IMR-90 (cell line): ENCODE measurements at regions not wholly inside any gene's neighbourhood (a gene's known extent, or its start where the extent isn't known, plus 50 kb on each side); places are given as distances from the start of the nearest gene placed in this dataset.

Source experiments
- ATAC-seq: fragments of 200-7000 bp; cut with Tn5 transposase; 2 replicates; pipeline ENCODE4 v1.9.1; 2020; ENCODE audit warnings: low read depth, mild to moderate bottlenecking, moderate library complexity
- BruUV-seq: library from RNA; stranded (reverse); fragments of 400-500 nt; replicated peaks from 2 replicates; lab custom pipeline; 2021; lab: Mats Ljungman, UMichigan
- CTCF ChIA-PET: fragments of 300-600 bp; formaldehyde crosslinking; extraction: SDS; loops from one replicate; lab custom pipeline; 2021; ENCODE audit warnings: antibody characterized with exemption; lab: Yijun Ruan, JAX
- POLR2A ChIA-PET: fragments of 300-600 bp; sonication (Branson Sonifier 250); formaldehyde crosslinking; loops from one replicate; lab custom pipeline; 2022; ENCODE audit warnings: antibody characterized with exemption; ENCODE audit not compliant: unreplicated experiment; lab: Charles Lee
- DNase-seq: peaks from one replicate; pipeline ENCODE4 v3.0.0; 2013
- H2AFZ ChIP-seq: replicated peaks from 2 replicates; pipeline ENCODE3; 2013; ENCODE audit warnings: low read length, mild to moderate bottlenecking; ENCODE audit not compliant: poor library complexity
- H2AK5ac ChIP-seq: 2 replicates; pipeline ENCODE4 v1.6.1; 2013; ENCODE audit warnings: low read depth, low read length, inconsistent platforms
- H2AK9ac ChIP-seq: replicated peaks from 2 replicates; pipeline ENCODE3; 2013; ENCODE audit warnings: mild to moderate bottlenecking, low read depth, low read length, moderate library complexity; ENCODE audit not compliant: poor library complexity
- H2BK120ac ChIP-seq: 2 replicates; pipeline ENCODE4 v1.6.1; 2013; ENCODE audit warnings: low read depth, low read length, inconsistent platforms
- H2BK15ac ChIP-seq: 3 replicates; pipeline ENCODE4 v1.6.1; 2013; ENCODE audit warnings: low read depth, low read length, inconsistent platforms
- H2BK20ac ChIP-seq: 2 replicates; pipeline ENCODE4 v1.6.1; 2013; ENCODE audit warnings: low read depth, mild to moderate bottlenecking, inconsistent platforms, low read length, moderate library complexity
- H2BK5ac ChIP-seq: 2 replicates; pipeline ENCODE4 v1.6.1; 2013; ENCODE audit warnings: mild to moderate bottlenecking, low read depth, low read length, inconsistent platforms; ENCODE audit not compliant: poor library complexity, severe bottlenecking
- H3K14ac ChIP-seq: replicated peaks from 2 replicates; pipeline ENCODE4 v1.6.1; 2013; ENCODE audit warnings: low read depth, low read length, inconsistent platforms
- H3K18ac ChIP-seq: 2 replicates; pipeline ENCODE4 v1.6.1; 2013; ENCODE audit warnings: low read depth, low read length, control low read depth
- H3K23ac ChIP-seq: 2 replicates; pipeline ENCODE4 v1.6.1; 2013; ENCODE audit warnings: low read depth, low read length, inconsistent platforms
- H3K27ac ChIP-seq: 2 replicates; pipeline ENCODE4 v1.5.1; 2013; ENCODE audit warnings: mild to moderate bottlenecking, control low read depth, low read length; ENCODE audit not compliant: insufficient read depth
- H3K27me3 ChIP-seq: 2 replicates; pipeline ENCODE4 v1.6.1; 2013; ENCODE audit warnings: low read length; ENCODE audit not compliant: control insufficient read depth, insufficient read depth
- H3K36me3 ChIP-seq: 2 replicates; pipeline ENCODE4 v1.6.1; 2013; ENCODE audit warnings: low read length, mixed read lengths; ENCODE audit not compliant: control insufficient read depth, insufficient read depth
- H3K4ac ChIP-seq: 2 replicates; pipeline ENCODE4 v1.6.1; 2013; ENCODE audit warnings: low read depth, low read length, inconsistent platforms
- H3K4me1 ChIP-seq: 2 replicates; pipeline ENCODE4 v1.6.1; 2013; ENCODE audit warnings: low read length, mixed read lengths; ENCODE audit not compliant: control insufficient read depth, insufficient read depth
- H3K4me2 ChIP-seq: 2 replicates; pipeline ENCODE4 v1.6.1; 2013; ENCODE audit warnings: low read depth, mild to moderate bottlenecking, control low read depth, low read length, moderate library complexity
- H3K4me3 ChIP-seq: 2 replicates; pipeline ENCODE4 v1.5.1; 2013; ENCODE audit warnings: low read depth, mild to moderate bottlenecking, control low read depth, low read length, moderate library complexity; ENCODE audit not compliant: insufficient read depth
- H3K56ac ChIP-seq: 2 replicates; pipeline ENCODE4 v1.6.1; 2013; ENCODE audit warnings: low read length, inconsistent platforms; ENCODE audit not compliant: insufficient read depth; ENCODE audit errors: extremely low read depth
- H3K79me1 ChIP-seq, 2 experiments: 2 replicates each; pipeline ENCODE4 v1.6.1; 2013; ENCODE audit warnings: low read length in 2 of 2, inconsistent platforms in 1 of 2, low read depth in 1 of 2
- H3K9ac ChIP-seq: 2 replicates; pipeline ENCODE4 v1.6.1; 2013; ENCODE audit warnings: low read depth, low read length, control low read depth
- H3K9me1 ChIP-seq: 2 replicates; pipeline ENCODE4 v1.6.1; 2013; ENCODE audit warnings: low read length, inconsistent platforms; ENCODE audit not compliant: insufficient read depth
- H3K9me3 ChIP-seq: 2 replicates; pipeline ENCODE4 v1.6.1; 2013; ENCODE audit warnings: low read length; ENCODE audit not compliant: control insufficient read depth, insufficient read depth
- H4K20me1 ChIP-seq: 2 replicates; pipeline ENCODE4 v1.6.1; 2013; ENCODE audit warnings: low read length, inconsistent platforms; ENCODE audit not compliant: insufficient read depth
- H4K5ac ChIP-seq: 2 replicates; pipeline ENCODE4 v1.6.1; 2013; ENCODE audit warnings: mild to moderate bottlenecking, low read depth, low read length, control low read depth
- H4K8ac ChIP-seq, 2 experiments: 2 replicates each; pipeline ENCODE4 v1.6.1; 2013; ENCODE audit warnings: low read depth in 2 of 2, low read length in 2 of 2, control low read depth in 1 of 2, inconsistent platforms in 1 of 2
- H4K91ac ChIP-seq: 2 replicates; pipeline ENCODE4 v1.6.1; 2013; ENCODE audit warnings: low read depth, low read length, inconsistent platforms; ENCODE audit not compliant: insufficient read depth
- BHLHE40 ChIP-seq: fragments of 150-350 bp; IDR thresholded peaks from 2 replicates; pipeline ENCODE4 v1.6.1; 2016; ENCODE audit warnings: mild to moderate bottlenecking, low read depth, low read length
- CEBPB ChIP-seq: IDR thresholded peaks from 2 replicates; pipeline ENCODE4 v1.6.1; 2012; ENCODE audit warnings: low read depth, low read length, improper control_type of control experiment
- CHD1 ChIP-seq: IDR thresholded peaks from 2 replicates; pipeline ENCODE4 v1.6.1; 2012; ENCODE audit warnings: low read depth, low read length, improper control_type of control experiment
- ELK1 ChIP-seq: fragments of 150-350 bp; IDR thresholded peaks from 2 replicates; pipeline ENCODE4 v1.6.1; 2016; ENCODE audit warnings: low read depth, mild to moderate bottlenecking, low read length, moderate library complexity, borderline replicate concordance
- FOS ChIP-seq: fragments of 150-350 bp; IDR thresholded peaks from 2 replicates; pipeline ENCODE4 v1.6.1; 2016; ENCODE audit warnings: low read depth, low read length
- MAFK ChIP-seq: IDR thresholded peaks from 2 replicates; pipeline ENCODE4 v1.6.1; 2012; ENCODE audit warnings: low read depth, low read length, improper control_type of control experiment
- RAD21 ChIP-seq: IDR thresholded peaks from 2 replicates; pipeline ENCODE4 v1.6.1; 2012; ENCODE audit warnings: low read length, improper control_type of control experiment
- RCOR1 ChIP-seq: IDR thresholded peaks from 2 replicates; pipeline ENCODE4 v1.6.1; 2012; ENCODE audit warnings: mild to moderate bottlenecking, low read length, improper control_type of control experiment; ENCODE audit not compliant: insufficient replicate concordance
- WGBS, 2 experiments: methylation state at CpG; one replicate each; pipeline versions ENCODE4 v1.1.5 to v1.1.7; 2013; ENCODE audit warnings: missing lambda C conversion rate in 2 of 2; ENCODE audit not compliant: insufficient read length in 1 of 2; ENCODE audit errors: extremely low coverage in 2 of 2; 5-methylcytosine and 5-hydroxymethylcytosine counted together
- dilution Hi-C: fragments of 300-500 bp; cut with HindIII; formaldehyde crosslinking; loops from one replicate; pipeline ENCODE4 v1.14.3; 2018; ENCODE audit warnings: low sequenced_read_pairs; ENCODE audit not compliant: unreplicated experiment
- in situ Hi-C: fragments of 300-500 bp; cut with MboI; formaldehyde crosslinking; loops from 3 replicates; pipeline ENCODE4 v1.14.3; 2019; ENCODE audit warnings: low sequenced_read_pairs, inconsistent platforms, mixed read lengths
- intact Hi-C: fragments of 100-400 bp; cut with micrococcal nuclease; formaldehyde crosslinking; loops from 2 replicates; pipeline ENCODE4 v1.10.0; 2022

- H3K27ac ChIP-seq, result no peak overlapping the region
- H3K4me1 ChIP-seq, result peaks cover 15% of the 10 kb centered on the region
- no peak overlapping the region for H3K9ac ChIP-seq
- peak; percentile 70 for ATAC-seq
- intact Hi-C loops (no loop called here), in situ Hi-C loops (no loop called here), dilution Hi-C loops (no loop called here)
- DNase-seq, result peak; percentile 93
- H3K18ac ChIP-seq, result peak overlapping the region; percentile 30; the same call in 1 of the 2 replicates
- POLR2A ChIA-PET, result no interaction called here
- no peaks in the 10 kb centered on the region for H3K79me1 ChIP-seq
- H4K5ac ChIP-seq, result no peak overlapping the region
- no peaks in the 10 kb centered on the region; the same call in 1 of the 2 replicates for H3K9me3 ChIP-seq
- no peak overlapping the region for H3K4me2 ChIP-seq
- H2BK120ac ChIP-seq, result peak overlapping the region; percentile 43; the same call in 1 of the 2 replicates
- H2AFZ ChIP-seq, result no peak overlapping the region
- peak; percentile 74 for TF ChIP-seq RCOR1
- TF ChIP-seq CHD1, result no peak
- TF ChIP-seq CEBPB, result peak; percentile 12; the same call in 1 of the 2 replicates
- peak; percentile 97 for TF ChIP-seq FOS
- TF ChIP-seq ELK1, result no peak
- no peak for TF ChIP-seq RAD21
- peak; percentile 76 for TF ChIP-seq BHLHE40
- TF ChIP-seq MAFK, result no peak
- peak overlapping the region in 1 of 2 experiments; percentile 26; a peak in 1 of 4 replicates for H4K8ac ChIP-seq
- no TSS peak for BruUV-seq
- H3K56ac ChIP-seq, result no peak overlapping the region
- no peak overlapping the region for H3K4me3 ChIP-seq
- no peak overlapping the region for H4K91ac ChIP-seq
- peak overlapping the region; percentile 76 for H2BK5ac ChIP-seq
- no CpG with 5 or more reads among the region's 2 CpGs for WGBS, 2 experiments
- H3K4ac ChIP-seq, result peak overlapping the region; percentile 22; the same call in 1 of the 2 replicates
- no peak overlapping the region for H3K14ac ChIP-seq
- no peak overlapping the region for H2BK15ac ChIP-seq
- H2AK5ac ChIP-seq, result no peak overlapping the region
- CTCF ChIA-PET, result no interaction called here
- H3K23ac ChIP-seq, result no peak overlapping the region
- H3K36me3 ChIP-seq, result no peaks in the 10 kb centered on the region
- H2BK20ac ChIP-seq, result peak overlapping the region; percentile 74; the same call in 1 of the 2 replicates
- no peaks in the 10 kb centered on the region for H3K27me3 ChIP-seq
- no peaks in the 10 kb centered on the region for H4K20me1 ChIP-seq
- no peak overlapping the region for H2AK9ac ChIP-seq
- H3K9me1 ChIP-seq, result peaks cover 12% of the 10 kb centered on the region
Observed at GRCh38 chr18:68427951-68428401, 286.9 kb downstream of the TMX3 start.
